Mononuclear cell (primary cell): ENCODE measurements at regions not wholly inside any gene's neighbourhood (a gene's known extent, or its start where the extent isn't known, plus 50 kb on each side); places are given as distances from the start of the nearest gene placed in this dataset.

Experiments
- H3K27me3 ChIP-seq: 2 replicates; pipeline ENCODE4 v1.6.0; 2011; ENCODE audit warnings: low read length, control low read depth; ENCODE audit not compliant: insufficient read depth
- H3K4me1 ChIP-seq: 2 replicates; pipeline ENCODE4 v1.5.1; 2011; ENCODE audit warnings: mild to moderate bottlenecking, low read length, control low read depth; ENCODE audit not compliant: insufficient read depth
- H3K4me3 ChIP-seq: 2 replicates; pipeline ENCODE4 v1.5.1; 2011; ENCODE audit warnings: mild to moderate bottlenecking, low read length, moderate library complexity
- H3K9me3 ChIP-seq: 2 replicates; pipeline ENCODE4 v1.5.1; 2011; ENCODE audit warnings: low read depth, mild to moderate bottlenecking, control low read depth, low read length

DNA sequence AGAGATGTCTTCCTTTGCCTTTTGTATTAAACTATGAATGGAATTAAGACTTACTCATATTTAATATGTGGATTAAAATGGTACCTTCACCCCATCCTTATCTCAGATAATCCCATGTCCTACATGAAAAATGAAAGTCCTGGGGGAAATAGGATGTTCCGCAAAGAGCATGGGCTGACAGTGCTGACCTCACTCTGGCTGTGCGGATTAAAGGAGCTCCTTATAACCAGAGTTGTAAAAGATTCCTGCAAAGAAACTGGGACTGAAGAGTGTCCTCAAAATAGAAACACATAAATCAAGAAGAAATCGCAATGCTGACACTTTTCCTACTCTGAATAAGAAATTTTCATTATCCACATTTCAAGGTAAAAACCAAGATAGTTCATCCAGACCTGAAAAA is 384.5 kb downstream of the LIG4 start:
- Histone ChIP-seq H3K9me3 (no peaks in the 10 kb centered on the region), H3K27me3 (no peaks in the 10 kb centered on the region), H3K4me1 (no peaks in the 10 kb centered on the region), H3K4me3 (no peak overlapping the region)

DNA sequence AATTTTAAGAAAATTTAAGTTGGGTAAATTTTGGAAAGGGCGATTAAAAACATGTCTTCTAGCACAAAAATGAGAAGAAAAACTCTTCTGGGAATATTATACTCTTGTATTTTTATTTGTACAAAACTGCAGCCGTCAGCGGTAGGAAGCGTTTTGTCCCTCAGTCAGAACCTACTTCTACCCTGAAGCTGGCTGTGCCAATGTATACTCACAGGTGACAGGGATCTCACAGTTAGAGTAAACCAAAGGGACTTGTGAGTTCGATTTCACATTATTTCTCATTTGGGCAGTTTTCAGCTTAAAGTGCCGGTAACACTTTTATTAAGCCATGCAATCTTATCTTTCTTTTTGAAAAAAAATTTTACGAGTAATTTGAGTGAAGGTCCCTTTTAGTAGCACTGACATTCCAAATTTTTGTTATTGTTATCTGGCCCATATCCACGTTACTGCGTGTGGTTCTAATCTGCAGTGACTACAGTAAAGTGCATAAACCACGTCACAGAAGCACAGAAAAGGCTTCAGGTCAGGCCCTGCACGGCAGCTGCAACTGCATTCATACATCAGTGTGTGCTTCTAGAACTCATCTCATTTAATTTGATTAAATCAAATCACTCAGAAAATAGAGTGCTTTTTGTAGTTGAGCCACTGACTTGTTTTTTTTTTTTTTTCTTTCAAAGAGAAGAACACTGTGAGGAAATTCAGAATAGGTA is 387.3 kb downstream of the LIG4 start:
- H3K9me3 ChIP-seq, result no peaks in the 10 kb centered on the region
- no peak overlapping the region for H3K4me3 ChIP-seq
- H3K4me1 ChIP-seq, result no peaks in the 10 kb centered on the region
- H3K27me3 ChIP-seq, result no peaks in the 10 kb centered on the region

DNA sequence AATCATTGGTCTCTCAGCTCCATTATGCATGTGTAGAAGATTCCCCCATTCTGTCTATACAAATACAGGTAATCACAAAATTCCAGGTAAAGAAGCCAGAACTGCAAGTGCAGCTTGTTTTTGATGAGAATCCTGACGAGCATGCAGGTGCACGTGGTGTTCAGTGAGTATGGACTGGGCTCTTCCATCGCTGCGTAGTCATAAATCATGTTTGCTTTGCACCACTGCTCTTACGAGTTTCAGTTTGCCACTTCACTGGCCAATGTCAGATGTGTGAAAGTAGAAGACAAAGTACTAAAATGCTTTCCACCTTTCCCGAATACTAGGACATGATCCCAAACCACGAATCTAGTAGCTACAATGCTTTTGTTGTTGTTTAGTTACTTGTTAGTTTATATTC is 390.7 kb downstream of the LIG4 start:
- H3K27me3 ChIP-seq, result no peaks in the 10 kb centered on the region
- no peaks in the 10 kb centered on the region for H3K9me3 ChIP-seq
- no peak overlapping the region for H3K4me3 ChIP-seq
- no peaks in the 10 kb centered on the region for H3K4me1 ChIP-seq

DNA sequence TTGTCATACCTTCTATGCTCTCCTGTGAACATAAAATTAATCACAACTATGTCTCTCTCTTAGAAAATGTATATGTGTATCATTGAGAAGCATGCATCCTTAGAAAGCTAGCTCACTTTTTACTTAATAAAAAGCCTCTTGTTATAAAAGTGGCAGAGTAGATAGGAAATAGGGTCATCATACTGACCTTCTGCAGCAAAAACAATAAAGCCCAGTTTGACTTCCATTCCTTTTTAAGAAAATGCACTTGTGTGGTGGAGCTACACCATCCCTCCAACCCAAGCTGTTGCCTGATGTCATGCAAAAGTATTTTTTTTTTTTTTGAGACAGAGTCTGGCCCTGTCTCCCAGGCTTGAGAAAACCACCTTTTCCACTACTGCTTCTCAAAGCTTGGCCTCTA is 393.3 kb downstream of the LIG4 start:
- Histone ChIP-seq H3K4me1 (no peaks in the 10 kb centered on the region), H3K4me3 (no peak overlapping the region), H3K9me3 (no peaks in the 10 kb centered on the region), H3K27me3 (no peaks in the 10 kb centered on the region)

GRCh38 chr13:107821492-107821891 is 393.8 kb downstream of the LIG4 start:
- Histone ChIP-seq H3K4me1 (no peaks in the 10 kb centered on the region), H3K4me3 (no peak overlapping the region), H3K9me3 (no peaks in the 10 kb centered on the region), H3K27me3 (no peaks in the 10 kb centered on the region)

- no peaks in the 10 kb centered on the region for H3K9me3 ChIP-seq
- no peaks in the 10 kb centered on the region for H3K27me3 ChIP-seq
- no peaks in the 10 kb centered on the region for H3K4me1 ChIP-seq
- H3K4me3 ChIP-seq, result no peak overlapping the region
Observed at GRCh38 chr13:107819071-107819470, 396.3 kb downstream of the LIG4 start.

DNA sequence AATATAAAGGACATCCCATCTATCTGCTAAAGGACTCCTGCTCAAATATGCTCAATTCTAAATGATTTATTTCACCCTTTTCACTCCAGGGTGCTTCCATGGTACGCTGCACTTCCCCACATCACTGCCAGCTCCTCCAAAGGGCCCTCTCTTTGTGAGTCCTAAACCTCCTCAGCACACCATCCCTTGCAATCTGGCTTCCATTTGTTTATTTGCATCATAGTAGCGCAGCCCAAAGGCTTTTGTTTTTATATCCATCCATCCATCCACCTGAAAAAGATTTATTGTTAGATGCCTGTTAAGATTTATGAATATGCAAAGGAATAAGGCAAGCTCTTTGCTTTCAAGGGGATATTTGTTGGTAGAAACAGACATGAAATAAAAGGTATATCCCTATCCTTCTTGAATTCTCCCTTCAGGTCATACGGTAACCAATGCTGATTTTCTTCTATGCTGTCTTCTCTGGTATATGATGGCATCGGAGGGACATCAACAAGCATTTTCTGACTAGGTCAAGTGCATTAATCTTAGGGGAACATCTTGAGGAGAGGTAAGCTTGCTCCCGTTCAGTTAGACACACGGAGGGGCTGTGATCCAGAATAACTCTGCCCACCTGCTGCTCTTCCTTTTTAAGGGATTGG is 397.6 kb downstream of the LIG4 start:
- no peaks in the 10 kb centered on the region for H3K9me3 ChIP-seq
- no peaks in the 10 kb centered on the region for H3K4me1 ChIP-seq
- no peaks in the 10 kb centered on the region for H3K27me3 ChIP-seq
- H3K4me3 ChIP-seq, result no peak overlapping the region

GRCh38 chr13:107812014-107812412 is 403.3 kb downstream of the LIG4 start:
- Histone ChIP-seq H3K4me1 (no peaks in the 10 kb centered on the region), H3K27me3 (no peaks in the 10 kb centered on the region), H3K9me3 (no peaks in the 10 kb centered on the region), H3K4me3 (no peak overlapping the region)

DNA sequence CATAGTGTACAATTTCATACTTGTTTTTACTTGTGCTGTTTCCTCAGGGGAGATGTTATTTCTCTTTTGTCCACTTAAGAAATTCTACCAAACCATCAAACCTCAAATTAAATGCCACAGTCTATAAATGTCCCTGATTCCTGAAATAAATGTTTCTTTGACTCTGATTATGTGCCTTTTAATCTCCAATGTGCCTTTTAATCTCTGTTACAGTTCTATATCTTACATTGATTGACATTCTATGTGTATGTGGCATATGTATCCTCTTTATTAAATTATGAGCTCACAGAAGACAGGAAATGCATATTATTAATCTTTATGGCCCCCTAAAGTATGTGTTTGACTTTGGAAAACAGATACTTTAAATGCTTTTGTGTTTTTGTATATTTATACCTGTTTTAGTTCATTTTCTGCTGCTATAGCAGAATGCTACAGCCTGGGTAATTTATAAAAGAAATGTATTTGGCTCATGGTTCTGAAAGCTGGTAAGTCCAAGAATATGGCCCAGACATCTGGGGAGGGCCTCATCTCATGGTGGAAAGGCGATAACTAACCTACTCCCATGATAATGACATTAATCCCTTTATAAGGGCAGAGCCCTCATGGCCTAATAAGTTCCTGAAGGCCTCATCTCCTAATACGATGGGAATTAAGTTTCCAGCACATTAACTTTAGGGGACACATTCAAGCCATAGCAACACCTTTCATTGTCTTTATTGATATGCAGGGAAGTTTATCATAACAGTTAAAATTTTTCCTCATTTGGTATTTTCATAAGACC is 403.9 kb downstream of the LIG4 start:
- Histone ChIP-seq H3K9me3 (no peaks in the 10 kb centered on the region), H3K4me1 (no peaks in the 10 kb centered on the region), H3K27me3 (no peaks in the 10 kb centered on the region), H3K4me3 (no peak overlapping the region)

- Histone ChIP-seq H3K27me3 (no peaks in the 10 kb centered on the region), H3K9me3 (no peaks in the 10 kb centered on the region), H3K4me1 (no peaks in the 10 kb centered on the region), H3K4me3 (no peak overlapping the region)
Observed at GRCh38 chr13:107809125-107809524, 406.2 kb downstream of the LIG4 start.

GRCh38 chr13:107808389-107808788 is 406.9 kb downstream of the LIG4 start:
- Histone ChIP-seq H3K4me3 (no peak overlapping the region), H3K4me1 (no peaks in the 10 kb centered on the region), H3K27me3 (no peaks in the 10 kb centered on the region), H3K9me3 (no peaks in the 10 kb centered on the region)

- Histone ChIP-seq H3K4me3 (no peak overlapping the region), H3K27me3 (no peaks in the 10 kb centered on the region), H3K9me3 (no peaks in the 10 kb centered on the region), H3K4me1 (no peaks in the 10 kb centered on the region)
Observed at GRCh38 chr13:107807306-107808073, 407.8 kb downstream of the LIG4 start.

- H3K4me1 ChIP-seq, result no peaks in the 10 kb centered on the region
- no peaks in the 10 kb centered on the region for H3K9me3 ChIP-seq
- H3K27me3 ChIP-seq, result no peaks in the 10 kb centered on the region
- H3K4me3 ChIP-seq, result no peak overlapping the region
Observed at GRCh38 chr13:107806726-107807125, 408.6 kb downstream of the LIG4 start.

DNA sequence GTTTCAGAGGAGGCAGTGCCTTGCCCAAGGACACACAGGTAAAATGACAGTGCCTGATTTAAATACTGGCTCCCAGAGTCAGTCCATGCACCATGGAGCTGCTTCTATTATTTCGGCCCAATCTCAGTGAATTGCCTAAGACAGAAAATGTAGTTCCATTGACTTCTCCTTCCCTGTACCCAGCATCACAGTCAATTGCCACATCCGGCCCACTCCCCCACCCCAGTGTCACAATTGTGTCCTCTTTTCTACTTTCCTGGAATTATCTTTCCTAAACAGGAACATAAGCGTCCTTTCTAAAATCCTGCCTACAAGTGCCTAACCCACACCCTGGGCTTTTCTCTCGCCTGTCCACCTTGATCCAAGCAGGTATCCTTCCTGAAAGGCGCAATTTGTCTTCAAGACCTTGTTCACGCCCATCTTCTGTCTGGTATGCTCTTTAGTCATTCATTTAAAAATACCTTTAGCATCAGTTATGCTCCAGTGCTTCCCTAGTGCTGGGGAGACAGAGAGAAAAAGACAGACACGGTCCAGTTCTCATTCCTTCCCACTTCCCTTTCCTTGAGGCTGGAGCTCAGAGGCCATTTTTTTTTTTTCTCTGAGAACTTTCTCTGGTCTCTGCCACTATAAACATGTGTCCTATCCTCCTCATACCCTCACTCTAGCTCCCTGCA is 411.4 kb downstream of the LIG4 start:
- Histone ChIP-seq H3K27me3 (no peaks in the 10 kb centered on the region), H3K4me3 (no peak overlapping the region), H3K9me3 (no peaks in the 10 kb centered on the region), H3K4me1 (no peaks in the 10 kb centered on the region)
